VCaP (cell line): ENCODE measurements at regions not wholly inside any gene's neighbourhood (a gene's known extent, or its start where the extent isn't known, plus 50 kb on each side); places are given as distances from the start of the nearest gene placed in this dataset.
"Not testable (repeated sequence)": the region's sequence is repeated elsewhere in the genome, so short reads cannot be mapped to it uniquely, and the experiment has no call there.

Source experiments
- H3K27ac ChIP-seq: fragments of 450-650 bp; 2 replicates; pipeline ENCODE4 v1.5.1; 2017
- CTCF ChIP-seq: fragments of 450-650 bp; conservative IDR thresholded peaks from 2 replicates; pipeline ENCODE4 v1.5.1; 2017; ENCODE audit warnings: mild to moderate bottlenecking, moderate library complexity

GRCh38 chr1:213535679-213536078 is 452.1 kb upstream of the PROX1 start:
- H3K27ac ChIP-seq: no peak overlapping the region
- no peak for TF ChIP-seq CTCF

- no peak overlapping the region for H3K27ac ChIP-seq
- TF ChIP-seq CTCF: no peak
These were observed 449.5 kb upstream of the PROX1 start for GRCh38 chr1:213538251-213538650.

GRCh38 chr1:213539464-213539863 is 448.3 kb upstream of the PROX1 start:
- H3K27ac ChIP-seq: no peak overlapping the region
- TF ChIP-seq CTCF: no peak

GRCh38 chr1:213541641-213542040 is 446.1 kb upstream of the PROX1 start:
- TF ChIP-seq CTCF: no peak
- no peak overlapping the region for H3K27ac ChIP-seq

- H3K27ac ChIP-seq: not testable (repeated sequence)
These were observed 442.6 kb upstream of the PROX1 start for GRCh38 chr1:213545181-213545580.

- no peak for TF ChIP-seq CTCF
- no peak overlapping the region for H3K27ac ChIP-seq
These were observed 437.8 kb upstream of the PROX1 start for GRCh38 chr1:213549982-213550381.

GRCh38 chr1:213550804-213551203 is 437.0 kb upstream of the PROX1 start:
- TF ChIP-seq CTCF: no peak
- no peak overlapping the region for H3K27ac ChIP-seq

GRCh38 chr1:213552045-213552444 is 435.7 kb upstream of the PROX1 start:
- no peak overlapping the region for H3K27ac ChIP-seq
- no peak for TF ChIP-seq CTCF
